ENCODE measurements at regions not wholly inside any gene's neighbourhood (a gene's known extent, or its start where the extent isn't known, plus 50 kb on each side); places are given as distances from the start of the nearest gene placed in this dataset.

DNA sequence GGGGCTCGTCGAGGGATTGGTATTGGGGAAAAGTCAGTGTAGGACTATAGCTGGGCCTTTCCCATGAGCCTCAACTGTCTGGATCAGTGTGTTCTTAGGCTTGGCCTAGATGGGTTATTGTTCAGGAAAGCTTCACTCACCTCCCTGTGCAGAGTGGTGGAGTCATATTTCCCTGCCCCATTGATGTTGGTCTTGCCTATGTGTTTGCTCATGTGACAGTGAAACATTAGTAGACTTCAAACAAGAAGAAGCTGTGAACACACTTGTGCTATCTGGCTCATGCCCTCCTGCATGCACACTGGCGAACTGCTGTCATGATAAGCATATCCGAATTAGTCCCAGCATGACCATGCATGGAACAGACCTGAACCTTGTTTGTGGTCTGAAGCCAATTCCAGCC lies 171.1 kb downstream of the DHX35 start:
- Mint-ChIP-seq H3K4me3 (no peak overlapping the region), H3K9me3 (no peaks in the 10 kb centered on the region), H3K4me1 (ENCODE audit: low read depth) (no peaks in the 10 kb centered on the region), H3K27me3 (no peaks in the 10 kb centered on the region), H3K36me3 (ENCODE audit: low read depth) (no peaks in the 10 kb centered on the region), H3K27ac (no peak overlapping the region)
- no peaks in the 10 kb centered on the region for H3K27me3 ChIP-seq (ENCODE audit: control insufficient read depth in 1 of 2, insufficient read depth in 2 of 2, low read length in 2 of 2)
- TF ChIP-seq, protein P1, sequence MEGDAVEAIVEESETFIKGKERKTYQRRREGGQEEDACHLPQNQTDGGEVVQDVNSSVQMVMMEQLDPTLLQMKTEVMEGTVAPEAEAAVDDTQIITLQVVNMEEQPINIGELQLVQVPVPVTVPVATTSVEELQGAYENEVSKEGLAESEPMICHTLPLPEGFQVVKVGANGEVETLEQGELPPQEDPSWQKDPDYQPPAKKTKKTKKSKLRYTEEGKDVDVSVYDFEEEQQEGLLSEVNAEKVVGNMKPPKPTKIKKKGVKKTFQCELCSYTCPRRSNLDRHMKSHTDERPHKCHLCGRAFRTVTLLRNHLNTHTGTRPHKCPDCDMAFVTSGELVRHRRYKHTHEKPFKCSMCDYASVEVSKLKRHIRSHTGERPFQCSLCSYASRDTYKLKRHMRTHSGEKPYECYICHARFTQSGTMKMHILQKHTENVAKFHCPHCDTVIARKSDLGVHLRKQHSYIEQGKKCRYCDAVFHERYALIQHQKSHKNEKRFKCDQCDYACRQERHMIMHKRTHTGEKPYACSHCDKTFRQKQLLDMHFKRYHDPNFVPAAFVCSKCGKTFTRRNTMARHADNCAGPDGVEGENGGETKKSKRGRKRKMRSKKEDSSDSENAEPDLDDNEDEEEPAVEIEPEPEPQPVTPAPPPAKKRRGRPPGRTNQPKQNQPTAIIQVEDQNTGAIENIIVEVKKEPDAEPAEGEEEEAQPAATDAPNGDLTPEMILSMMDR (IDR thresholded peaks at IDR 0.05): no peak
- H3K9me3 ChIP-seq (ENCODE audit: control insufficient read depth in 1 of 2, insufficient read depth in 1 of 2, low read length in 2 of 2): no peaks in the 10 kb centered on the region
- intact Hi-C loops (cut with DNase I, micrococcal nuclease): no loop called here
- POLR2A ChIA-PET: no interaction called here
- no peak overlapping the region for H3K4me3 ChIP-seq (ENCODE audit: low read length)
- DNase-seq (no peak), ATAC-seq (ENCODE audit: poor library complexity) (no peak)
- H3K4me1 ChIP-seq (ENCODE audit: insufficient read depth, low read length): no peaks in the 10 kb centered on the region
- no peaks in the 10 kb centered on the region for H3K36me3 ChIP-seq (ENCODE audit: insufficient read depth, low read length)
- no peak overlapping the region for H3K27ac ChIP-seq (ENCODE audit: low read depth in 1 of 2, low read length in 2 of 2)
- CTCF ChIA-PET: no interaction called here

GRCh38 chr20:39132511-39132910 lies 170.4 kb downstream of the DHX35 start:
- TF ChIP-seq, protein P1 (IDR thresholded peaks at IDR 0.05): no peak
- intact Hi-C loops (cut with DNase I, micrococcal nuclease): no loop called here
- POLR2A ChIA-PET: no interaction called here

DNA sequence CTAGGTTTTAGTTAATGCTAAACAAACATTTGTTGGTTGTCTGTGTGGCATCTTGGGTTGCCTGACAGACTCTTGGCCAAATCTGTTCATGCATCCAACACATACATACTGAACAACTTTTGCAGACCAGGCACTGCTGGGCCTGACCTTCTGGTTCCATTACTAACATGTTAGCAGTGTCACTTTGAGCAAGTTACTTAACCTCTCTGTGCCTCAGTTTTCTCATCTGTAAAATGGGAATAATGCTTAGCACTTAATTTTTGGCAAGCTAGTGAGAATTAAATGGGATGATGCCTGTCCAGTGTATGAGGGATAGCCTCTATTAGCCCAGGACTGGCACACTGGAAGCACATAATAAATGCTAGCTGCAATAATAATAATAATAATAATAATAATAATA lies 169.9 kb downstream of the DHX35 start:
- H3K27me3 Mint-ChIP-seq: no peaks in the 10 kb centered on the region
- ChIA-PET POLR2A (no interaction called here), CTCF (no interaction called here)
- intact Hi-C loops (cut with DNase I, micrococcal nuclease): no loop called here
- TF ChIP-seq, protein P1 (IDR thresholded peaks at IDR 0.05): no peak
- H3K27me3 ChIP-seq (ENCODE audit: control insufficient read depth in 1 of 2, insufficient read depth in 2 of 2, low read length in 2 of 2): no peaks in the 10 kb centered on the region
- H3K9me3 Mint-ChIP-seq: no peaks in the 10 kb centered on the region
- no peak for ATAC-seq (ENCODE audit: poor library complexity)
- H3K4me1 ChIP-seq (ENCODE audit: insufficient read depth, low read length): no peaks in the 10 kb centered on the region
- no peaks in the 10 kb centered on the region for H3K36me3 Mint-ChIP-seq (ENCODE audit: low read depth)
- no peak overlapping the region for H3K4me3 ChIP-seq (ENCODE audit: low read length)
- H3K4me1 Mint-ChIP-seq (ENCODE audit: low read depth): no peaks in the 10 kb centered on the region
- no peak overlapping the region for H3K27ac Mint-ChIP-seq
- DNase-seq: no peak
- no peaks in the 10 kb centered on the region for H3K9me3 ChIP-seq (ENCODE audit: control insufficient read depth in 1 of 2, insufficient read depth in 1 of 2, low read length in 2 of 2)
- H3K4me3 Mint-ChIP-seq: no peak overlapping the region
- no peaks in the 10 kb centered on the region for H3K36me3 ChIP-seq (ENCODE audit: insufficient read depth, low read length)
- no peak overlapping the region for H3K27ac ChIP-seq (ENCODE audit: low read depth in 1 of 2, low read length in 2 of 2)

More at GRCh38 chr20:39132511-39132910, 170.4 kb downstream of the DHX35 start:
- no peak overlapping the region for H3K4me3 ChIP-seq (ENCODE audit: low read length)
- H3K4me3 Mint-ChIP-seq: no peak overlapping the region
- no peaks in the 10 kb centered on the region for H3K36me3 ChIP-seq (ENCODE audit: insufficient read depth, low read length)
- H3K27me3 Mint-ChIP-seq: no peaks in the 10 kb centered on the region
- ATAC-seq (ENCODE audit: poor library complexity) (no peak), DNase-seq (no peak)
- no peaks in the 10 kb centered on the region for H3K9me3 ChIP-seq (ENCODE audit: control insufficient read depth in 1 of 2, insufficient read depth in 1 of 2, low read length in 2 of 2)
- no peak overlapping the region for H3K27ac Mint-ChIP-seq
- H3K4me1 Mint-ChIP-seq (ENCODE audit: low read depth): no peaks in the 10 kb centered on the region
- no peaks in the 10 kb centered on the region for H3K4me1 ChIP-seq (ENCODE audit: insufficient read depth, low read length)
- H3K27me3 ChIP-seq (ENCODE audit: control insufficient read depth in 1 of 2, insufficient read depth in 2 of 2, low read length in 2 of 2): no peaks in the 10 kb centered on the region
- H3K36me3 Mint-ChIP-seq (ENCODE audit: low read depth): no peaks in the 10 kb centered on the region
- H3K9me3 Mint-ChIP-seq: no peaks in the 10 kb centered on the region
- CTCF ChIA-PET: no interaction called here
- H3K27ac ChIP-seq (ENCODE audit: low read depth in 1 of 2, low read length in 2 of 2): no peak overlapping the region
